HEK293 (cell line): ENCODE measurements at regions not wholly inside any gene's neighbourhood (a gene's known extent, or its start where the extent isn't known, plus 50 kb on each side); places are given as distances from the start of the nearest gene placed in this dataset.

Experiments
- CTCF ChIA-PET: fragments of 350-600 bp; formaldehyde crosslinking; extraction: SDS; loops from one replicate; lab custom pipeline; 2021; ENCODE audit warnings: antibody characterized with exemption; lab: Yijun Ruan, JAX
- POLR2A ChIA-PET: fragments of 300-600 bp; formaldehyde crosslinking; extraction: SDS; loops from one replicate; lab custom pipeline; 2020; ENCODE audit warnings: antibody characterized with exemption, inconsistent platforms; lab: Yijun Ruan, JAX
- H3K27ac ChIP-seq: fragments of 200-500 bp; sonication (Bioruptor generic); 2 replicates; pipeline ENCODE4 v1.5.1; 2014; ENCODE audit warnings: low read depth, low read length, control low read depth, inconsistent platforms; ENCODE audit errors: extremely low read depth
- H3K36me3 ChIP-seq, 2 experiments: fragments of 200-500 bp in 1 of 2; sonication (Bioruptor generic) in 1 of 2; 1 replicate in 1 of 2; 2 replicates in 1 of 2; pipeline ENCODE4 v1.5.1; 2014 to 2017; ENCODE audit warnings: inconsistent platforms in 2 of 2, low read length in 2 of 2; ENCODE audit not compliant: control insufficient read depth in 2 of 2, insufficient read depth in 1 of 2
- H3K4me1 ChIP-seq: fragments of 200-500 bp; sonication (Bioruptor generic); 2 replicates; pipeline ENCODE4 v1.5.1; 2014; ENCODE audit warnings: mild to moderate bottlenecking, low read length, inconsistent platforms; ENCODE audit not compliant: control insufficient read depth, insufficient read depth
- H3K4me3 ChIP-seq: 2 replicates; pipeline ENCODE4 v1.5.1; 2011; ENCODE audit warnings: low read depth, mild to moderate bottlenecking, control low read depth, low read length, moderate library complexity
- H3K9me3 ChIP-seq: fragments of 200-500 bp; sonication (Bioruptor generic); 2 replicates; pipeline ENCODE4 v1.5.1; 2014; ENCODE audit warnings: low read depth, low read length, inconsistent platforms; ENCODE audit not compliant: control insufficient read depth, insufficient read depth
- AEBP2 ChIP-seq: fragments of 450-650 bp; formaldehyde crosslinking; IDR thresholded peaks from 2 replicates; pipeline ENCODE4 v1.5.1; 2016; ENCODE audit warnings: missing biosample characterization, missing genetic modification characterization, borderline replicate concordance
- ELK4 ChIP-seq: IDR thresholded peaks from 2 replicates; pipeline ENCODE4 v1.6.1; 2011; ENCODE audit warnings: mild to moderate bottlenecking, low read depth, low read length, borderline replicate concordance
- HOXD13 ChIP-seq: sonication (generic); formaldehyde crosslinking; IDR thresholded peaks from 2 replicates; pipeline ENCODE4 v1.8.0; 2022; ENCODE audit warnings: missing genetic modification reagents, borderline replicate concordance
- OVOL3 ChIP-seq: fragments of 450-650 bp; formaldehyde crosslinking; IDR thresholded peaks from 2 replicates; pipeline ENCODE4 v1.5.1; 2016; ENCODE audit warnings: missing biosample characterization, missing genetic modification characterization
- ZFHX2 ChIP-seq: fragments of 450-650 bp; formaldehyde crosslinking; conservative IDR thresholded peaks from 2 replicates; pipeline ENCODE4 v1.5.1; 2016; ENCODE audit warnings: missing biosample characterization, missing genetic modification characterization
- ZNF114 ChIP-seq: fragments of 450-650 bp; formaldehyde crosslinking; IDR thresholded peaks from 2 replicates; pipeline ENCODE4 v1.5.0; 2017; ENCODE audit warnings: missing biosample characterization, missing genetic modification characterization
- ZNF146 ChIP-seq: fragments of 450-650 bp; formaldehyde crosslinking; IDR thresholded peaks from 2 replicates; pipeline ENCODE4 v1.5.1; 2016; ENCODE audit warnings: missing biosample characterization, missing genetic modification characterization
- ZNF169 ChIP-seq: fragments of 450-650 bp; formaldehyde crosslinking; IDR thresholded peaks from 2 replicates; pipeline ENCODE4 v1.5.1; 2016; ENCODE audit warnings: missing biosample characterization, missing genetic modification characterization
- ZNF175 ChIP-seq: fragments of 450-650 bp; formaldehyde crosslinking; IDR thresholded peaks from 2 replicates; pipeline ENCODE4 v1.5.1; 2016; ENCODE audit warnings: missing biosample characterization, missing genetic modification characterization
- ZNF239 ChIP-seq: fragments of 450-650 bp; formaldehyde crosslinking; IDR thresholded peaks from 2 replicates; pipeline ENCODE4 v1.5.1; 2016; ENCODE audit warnings: missing biosample characterization, missing genetic modification characterization
- ZNF274 ChIP-seq, 2 experiments: fragments of 200-500 bp in 1 of 2; fragments of 450-650 bp in 1 of 2; sonication (Bioruptor generic) in 1 of 2; formaldehyde crosslinking in 1 of 2; IDR thresholded peaks; 2 replicates each; pipeline versions ENCODE4 v1.5.1 to v1.6.1; 2014 to 2016; ENCODE audit warnings: borderline replicate concordance in 1 of 2, inconsistent platforms in 1 of 2, low read length in 1 of 2, missing biosample characterization in 1 of 2, missing genetic modification characterization in 1 of 2
- ZNF555 ChIP-seq: fragments of 450-650 bp; formaldehyde crosslinking; conservative IDR thresholded peaks from 2 replicates; pipeline ENCODE4 v1.5.1; 2017; ENCODE audit warnings: missing biosample characterization, mild to moderate bottlenecking, missing genetic modification characterization, inconsistent platforms
- ZNF768 ChIP-seq: fragments of 450-650 bp; formaldehyde crosslinking; IDR thresholded peaks from 2 replicates; pipeline ENCODE4 v1.5.1; 2018; ENCODE audit warnings: missing biosample characterization, mild to moderate bottlenecking, missing genetic modification characterization
- ZNF837 ChIP-seq: fragments of 450-650 bp; formaldehyde crosslinking; IDR thresholded peaks from 2 replicates; pipeline ENCODE4 v1.5.1; 2016; ENCODE audit warnings: missing biosample characterization, missing genetic modification characterization
- TF ChIP-seq, protein P1 (sequence below): fragments of 450-650 bp; formaldehyde crosslinking; optimal IDR thresholded peaks from 2 replicates; pipeline ENCODE3; 2016; ENCODE audit warnings: missing biosample characterization, mild to moderate bottlenecking, missing genetic modification characterization
- TF ChIP-seq, protein P2 (sequence below): fragments of 450-650 bp; formaldehyde crosslinking; IDR thresholded peaks from 2 replicates; pipeline ENCODE4 v1.5.1; 2016; ENCODE audit warnings: missing biosample characterization, missing genetic modification characterization

DNA sequence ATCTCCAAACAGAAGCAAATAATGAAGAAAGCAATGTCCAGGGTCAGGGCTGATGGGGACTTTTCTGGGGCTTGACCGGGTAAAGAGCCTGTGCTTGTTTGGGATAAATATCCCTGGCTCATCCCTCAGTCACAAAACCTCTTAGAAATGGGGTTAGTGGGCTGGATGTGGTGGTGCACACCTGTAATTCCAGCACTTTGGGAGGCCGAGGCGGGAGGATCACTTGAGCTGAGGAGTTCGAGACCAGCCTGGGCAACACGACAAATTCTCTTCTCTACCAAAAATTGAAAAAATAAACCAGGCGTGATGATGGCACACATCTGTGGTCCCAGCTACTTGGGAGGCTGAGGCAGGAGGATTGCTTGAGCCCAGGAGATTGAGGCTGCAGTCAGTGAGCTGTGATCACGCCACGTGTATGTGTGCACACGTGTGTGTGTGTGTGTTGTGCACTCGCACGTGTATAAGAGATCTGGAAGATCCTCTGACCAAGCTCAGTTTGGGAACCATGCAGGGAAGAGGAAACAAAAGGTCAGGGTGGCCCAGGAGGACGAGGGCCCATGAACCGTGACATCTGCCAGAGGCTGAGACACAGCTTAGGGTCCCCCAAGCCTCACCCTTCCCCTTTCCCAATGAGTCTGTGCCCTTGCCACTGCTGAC, 258.6 kb downstream of the TEX36 start (continued):
- no peak for TF ChIP-seq ZFHX2
- no peak for TF ChIP-seq ZNF274 (IDR thresholded peaks at IDR 0.05; ENCODE audit: low read length)
- TF ChIP-seq ZNF274 (tag by site-specific recombination; IDR thresholded peaks at IDR 0.05; ENCODE audit: borderline replicate concordance), result no peak
- no peak for TF ChIP-seq ZNF169 (tag by site-specific recombination)
- TF ChIP-seq, protein P1, sequence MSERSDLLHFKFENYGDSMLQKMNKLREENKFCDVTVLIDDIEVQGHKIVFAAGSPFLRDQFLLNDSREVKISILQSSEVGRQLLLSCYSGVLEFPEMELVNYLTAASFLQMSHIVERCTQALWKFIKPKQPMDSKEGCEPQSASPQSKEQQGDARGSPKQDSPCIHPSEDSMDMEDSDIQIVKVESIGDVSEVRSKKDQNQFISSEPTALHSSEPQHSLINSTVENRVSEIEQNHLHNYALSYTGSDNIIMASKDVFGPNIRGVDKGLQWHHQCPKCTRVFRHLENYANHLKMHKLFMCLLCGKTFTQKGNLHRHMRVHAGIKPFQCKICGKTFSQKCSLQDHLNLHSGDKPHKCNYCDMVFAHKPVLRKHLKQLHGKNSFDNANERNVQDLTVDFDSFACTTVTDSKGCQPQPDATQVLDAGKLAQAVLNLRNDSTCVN (tag by site-specific recombination), result no peak
- no peak for TF ChIP-seq ELK4

- Histone ChIP-seq H3K27ac (no peak overlapping the region), H3K36me3 (no peaks in the 10 kb centered on the region), H3K4me1 (no peaks in the 10 kb centered on the region), H3K9me3 (no peaks in the 10 kb centered on the region), H3K4me3 (no peak overlapping the region)
- no peak for TF ChIP-seq ZNF114 (tag by site-specific recombination)
- TF ChIP-seq, all 188 proteins: peak for 0
- ChIA-PET POLR2A (no interaction called here), CTCF (no interaction called here)
These were observed 259.4 kb downstream of the TEX36 start for GRCh38 chr10:125423569-125423968.

DNA sequence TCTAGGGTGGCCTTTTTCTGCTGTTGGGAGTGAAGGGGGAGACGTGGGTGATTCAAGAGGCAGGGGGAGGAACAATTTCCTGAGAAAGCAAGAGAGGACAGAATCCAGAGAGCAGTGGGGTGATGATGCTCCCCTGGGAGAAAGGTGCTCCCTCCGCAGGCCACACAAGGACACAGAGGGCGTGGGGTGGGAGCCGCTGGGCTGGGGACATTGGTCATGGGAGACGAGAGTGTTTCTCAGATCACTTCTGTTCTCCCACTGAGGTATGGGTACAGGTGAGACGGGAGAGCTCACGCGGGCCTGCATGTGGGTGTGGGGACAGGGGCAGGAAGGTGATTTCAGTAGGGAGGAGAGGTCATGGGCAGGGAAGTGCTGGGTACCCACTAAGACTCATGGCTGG, 259.5 kb upstream of the CTBP2 start:
- no peaks in the 10 kb centered on the region for H3K4me1 ChIP-seq
- no peak for TF ChIP-seq ZNF837
- TF ChIP-seq OVOL3 (tag by site-specific recombination), result no peak
- TF ChIP-seq ZNF239, result no peak
- no peak for TF ChIP-seq AEBP2 (tag by site-specific recombination)
- no peak for TF ChIP-seq ZNF555
- no peak for TF ChIP-seq ZNF146 (tag by site-specific recombination)
- TF ChIP-seq ZNF175 (tag by site-specific recombination), result no peak
- H3K4me3 ChIP-seq, result no peak overlapping the region
- no peaks in the 10 kb centered on the region for H3K36me3 ChIP-seq
- POLR2A ChIA-PET, result no interaction called here
- H3K9me3 ChIP-seq, result no peaks in the 10 kb centered on the region
- CTCF ChIA-PET, result interaction anchor here (0.5 to 0.6 kb wide), 2 partner anchors 210 to 435 kb away, joined by 3 to 4 read pairs; no protein-coding TSS in a partner anchor
- no peak overlapping the region for H3K27ac ChIP-seq

DNA sequence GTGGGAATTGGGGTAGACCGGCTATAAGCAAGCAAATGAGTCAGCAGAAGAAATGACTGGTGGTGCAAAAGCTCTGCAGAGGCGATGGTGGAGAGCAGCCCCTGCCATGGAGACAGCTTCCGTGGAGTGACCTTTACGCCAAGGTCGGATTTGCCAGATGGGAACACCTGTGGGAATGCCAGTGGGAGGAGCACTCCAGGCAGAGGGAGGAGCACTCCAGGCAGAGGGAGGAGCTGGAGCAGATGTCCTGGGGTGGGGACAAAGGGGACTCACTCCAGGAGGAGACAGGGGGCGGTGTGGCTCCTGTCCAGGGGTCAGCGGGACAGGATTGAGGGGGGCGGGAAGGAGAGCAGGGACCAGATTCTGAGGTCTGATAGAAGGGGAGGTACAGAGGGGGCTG, 258.8 kb upstream of the CTBP2 start:
- Histone ChIP-seq H3K36me3 (no peaks in the 10 kb centered on the region), H3K9me3 (no peaks in the 10 kb centered on the region), H3K27ac (no peak overlapping the region), H3K4me3 (no peak overlapping the region), H3K4me1 (no peaks in the 10 kb centered on the region; the same call in 1 of the 2 replicates)
- POLR2A ChIA-PET, result no interaction called here
- TF ChIP-seq, protein P2, sequence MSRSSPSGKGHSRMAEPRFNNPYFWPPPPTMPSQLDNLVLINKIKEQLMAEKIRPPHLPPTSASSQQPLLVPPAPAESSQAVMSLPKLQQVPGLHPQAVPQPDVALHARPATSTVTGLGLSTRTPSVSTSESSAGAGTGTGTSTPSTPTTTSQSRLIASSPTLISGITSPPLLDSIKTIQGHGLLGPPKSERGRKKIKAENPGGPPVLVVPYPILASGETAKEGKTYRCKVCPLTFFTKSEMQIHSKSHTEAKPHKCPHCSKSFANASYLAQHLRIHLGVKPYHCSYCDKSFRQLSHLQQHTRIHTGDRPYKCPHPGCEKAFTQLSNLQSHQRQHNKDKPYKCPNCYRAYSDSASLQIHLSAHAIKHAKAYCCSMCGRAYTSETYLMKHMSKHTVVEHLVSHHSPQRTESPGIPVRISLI, result no peak
- TF ChIP-seq ZNF768 (tag by site-specific recombination) (no peak), HOXD13 (no peak)
- CTCF ChIA-PET, result interaction anchor here (1.5 kb wide), 1 partner anchor 371 kb away, joined by 3 read pairs; no protein-coding TSS in a partner anchor
